CD14-positive monocyte (primary cell): ENCODE measurements at regions not wholly inside any gene's neighbourhood (a gene's known extent, or its start where the extent isn't known, plus 50 kb on each side); places are given as distances from the start of the nearest gene placed in this dataset.

ENCODE experiments used
- DNase-seq, 3 donors: peaks; one replicate each; pipeline ENCODE4 v3.0.0-alpha.2; 2011 to 2022
- H2AFZ ChIP-seq: 2 replicates; pipeline ENCODE4 v1.6.0; 2012; ENCODE audit warnings: mild to moderate bottlenecking, low read depth, low read length, inconsistent platforms; ENCODE audit not compliant: insufficient read depth, poor library complexity, severe bottlenecking
- H3K27ac ChIP-seq, 2 donors: 1 replicate in 1 of 2; 2 replicates in 1 of 2; pipeline ENCODE4 v1.5.1; 2012 to 2013; ENCODE audit warnings: low read length in 2 of 2, control low read depth in 1 of 2, inconsistent platforms in 1 of 2, low read depth in 1 of 2, mild to moderate bottlenecking in 1 of 2
- H3K27me3 ChIP-seq, 2 donors: one replicate each; pipeline versions ENCODE4 v1.6.0 to v1.6.1; 2011 to 2013; ENCODE audit warnings: low read length in 2 of 2; ENCODE audit not compliant: control insufficient read depth in 2 of 2, insufficient read depth in 2 of 2
- H3K36me3 ChIP-seq, 2 donors: replicated peaks in 1 of 2; 1 replicate in 1 of 2; 2 replicates in 1 of 2; pipeline versions ENCODE4 v1.5.1 to v1.6.1; 2012 to 2013; ENCODE audit warnings: low read length in 2 of 2, control low read depth in 1 of 2, inconsistent platforms in 1 of 2, mild to moderate bottlenecking in 1 of 2; ENCODE audit not compliant: insufficient read depth in 2 of 2, control insufficient read depth in 1 of 2
- H3K4me1 ChIP-seq, 2 donors: 1 replicate in 1 of 2; 2 replicates in 1 of 2; pipeline versions ENCODE4 v1.5.1 to v1.6.1; 2012 to 2013; ENCODE audit warnings: low read length in 2 of 2, control low read depth in 1 of 2, inconsistent platforms in 1 of 2, mild to moderate bottlenecking in 1 of 2, moderate library complexity in 1 of 2; ENCODE audit not compliant: insufficient read depth in 2 of 2, control insufficient read depth in 1 of 2
- H3K4me2 ChIP-seq: replicated peaks from 2 replicates; pipeline ENCODE3; 2012; ENCODE audit warnings: low read length, moderate library complexity, mild to moderate bottlenecking; ENCODE audit not compliant: poor library complexity, severe bottlenecking; ENCODE audit errors: extremely low read depth
- H3K4me3 ChIP-seq, 3 experiments: fragments of 200-600 bp in 1 of 3; sonication (generic) in 1 of 3; replicated peaks in 1 of 3; 1 replicate in 2 of 3; 2 replicates in 1 of 3; pipeline ENCODE4 v1.5.1; 2011 to 2013; ENCODE audit warnings: low read length in 3 of 3, mild to moderate bottlenecking in 3 of 3, control low read depth in 2 of 3, low read depth in 2 of 3, inconsistent platforms in 1 of 3, moderate library complexity in 1 of 3
- H3K79me2 ChIP-seq: 2 replicates; pipeline ENCODE4 v1.6.0; 2012; ENCODE audit warnings: mild to moderate bottlenecking, control low read depth, inconsistent platforms, low read length, moderate library complexity; ENCODE audit not compliant: insufficient read depth
- H3K9ac ChIP-seq: 2 replicates; pipeline ENCODE4 v1.6.0; 2017; ENCODE audit warnings: low read length, mild to moderate bottlenecking; ENCODE audit not compliant: insufficient read depth, poor library complexity, severe bottlenecking
- H3K9me3 ChIP-seq, 2 donors: replicated peaks in 1 of 2; 1 replicate in 1 of 2; 2 replicates in 1 of 2; pipeline versions ENCODE4 v1.5.1 to v1.6.1; 2012 to 2013; ENCODE audit warnings: low read length in 2 of 2, control low read depth in 1 of 2; ENCODE audit not compliant: control insufficient read depth in 1 of 2, insufficient read depth in 1 of 2
- H4K20me1 ChIP-seq: 2 replicates; pipeline ENCODE4 v1.6.0; 2012; ENCODE audit warnings: mild to moderate bottlenecking, low read length, control low read depth, moderate library complexity; ENCODE audit not compliant: insufficient read depth
- H3K27ac Mint-ChIP-seq, 7 donors: one replicate each; pipeline ENCODE4 v1.8.0; 2020; ENCODE audit warnings: mild to moderate bottlenecking in 7 of 7, mixed read lengths in 7 of 7, moderate library complexity in 6 of 7, inconsistent platforms in 2 of 7
- H3K27me3 Mint-ChIP-seq, 3 donors: one replicate each; pipeline ENCODE4 v1.8.0; 2021 to 2022; ENCODE audit warnings: low read depth in 3 of 3, mild to moderate bottlenecking in 3 of 3, mixed read lengths in 3 of 3, moderate library complexity in 3 of 3, inconsistent platforms in 1 of 3
- H3K36me3 Mint-ChIP-seq, 2 donors: one replicate each; pipeline ENCODE4 v1.8.0; 2020; ENCODE audit warnings: mixed read lengths in 2 of 2, inconsistent platforms in 1 of 2, mild to moderate bottlenecking in 1 of 2
- H3K4me1 Mint-ChIP-seq: one replicate; pipeline ENCODE4 v1.8.0; 2020; ENCODE audit warnings: mild to moderate bottlenecking, mixed read lengths
- H3K4me3 Mint-ChIP-seq, 2 donors: one replicate each; pipeline ENCODE4 v1.8.0; 2020; ENCODE audit warnings: mild to moderate bottlenecking in 2 of 2, mixed read lengths in 2 of 2, moderate library complexity in 1 of 2
- H3K9me3 Mint-ChIP-seq, 7 donors: one replicate each; pipeline ENCODE4 v1.8.0; 2020 to 2022; ENCODE audit warnings: mixed read lengths in 7 of 7, mild to moderate bottlenecking in 6 of 7, moderate library complexity in 6 of 7, inconsistent platforms in 2 of 7
- WGBS: methylation state at CpG from one replicate; pipeline ENCODE4 v1.1.5; 2013; ENCODE audit warnings: missing lambda C conversion rate; ENCODE audit not compliant: insufficient coverage; 5-methylcytosine and 5-hydroxymethylcytosine counted together
- intact Hi-C, 2 donors: fragments of 100-400 bp; cut with micrococcal nuclease; formaldehyde crosslinking; loops; one replicate each; pipeline versions ENCODE4 v1.15.0 to v1.15.1; 2023
- TF ChIP-seq, protein P1 (sequence below): fragments of 200-600 bp; IDR thresholded peaks from one replicate; pipeline ENCODE4 v1.8.0; 2022; ENCODE audit warnings: antibody characterized with exemption, mild to moderate bottlenecking

GRCh38 chr6:156694679-156695078, 82.5 kb upstream of the ARID1B start:
- H2AFZ ChIP-seq: no peak overlapping the region
- H3K9ac ChIP-seq: no peak overlapping the region
- Mint-ChIP-seq H3K4me1 (peaks cover 39% of the 10 kb centered on the region), H3K4me3 (no peak overlapping the region), H3K27me3 (peaks cover 0 to 6% (median 3%) of the 10 kb centered on the region in 3 donors), H3K9me3 (peaks cover 0 to 2% (median 0%) of the 10 kb centered on the region in 7 donors), H3K36me3 (no peaks in the 10 kb centered on the region), H3K27ac (peak overlapping the region in 1 of 7 donors; percentile 50)
- TF ChIP-seq, protein P1, sequence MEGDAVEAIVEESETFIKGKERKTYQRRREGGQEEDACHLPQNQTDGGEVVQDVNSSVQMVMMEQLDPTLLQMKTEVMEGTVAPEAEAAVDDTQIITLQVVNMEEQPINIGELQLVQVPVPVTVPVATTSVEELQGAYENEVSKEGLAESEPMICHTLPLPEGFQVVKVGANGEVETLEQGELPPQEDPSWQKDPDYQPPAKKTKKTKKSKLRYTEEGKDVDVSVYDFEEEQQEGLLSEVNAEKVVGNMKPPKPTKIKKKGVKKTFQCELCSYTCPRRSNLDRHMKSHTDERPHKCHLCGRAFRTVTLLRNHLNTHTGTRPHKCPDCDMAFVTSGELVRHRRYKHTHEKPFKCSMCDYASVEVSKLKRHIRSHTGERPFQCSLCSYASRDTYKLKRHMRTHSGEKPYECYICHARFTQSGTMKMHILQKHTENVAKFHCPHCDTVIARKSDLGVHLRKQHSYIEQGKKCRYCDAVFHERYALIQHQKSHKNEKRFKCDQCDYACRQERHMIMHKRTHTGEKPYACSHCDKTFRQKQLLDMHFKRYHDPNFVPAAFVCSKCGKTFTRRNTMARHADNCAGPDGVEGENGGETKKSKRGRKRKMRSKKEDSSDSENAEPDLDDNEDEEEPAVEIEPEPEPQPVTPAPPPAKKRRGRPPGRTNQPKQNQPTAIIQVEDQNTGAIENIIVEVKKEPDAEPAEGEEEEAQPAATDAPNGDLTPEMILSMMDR: no peak
- intact Hi-C loops: no loop called here
- H3K27me3 ChIP-seq: no peaks in the 10 kb centered on the region
- H3K9me3 ChIP-seq: no peaks in the 10 kb centered on the region
- H3K79me2 ChIP-seq: no peaks in the 10 kb centered on the region
- H3K4me2 ChIP-seq: no peak overlapping the region
- H3K27ac ChIP-seq: no peak overlapping the region
- H3K4me3 ChIP-seq: no peak overlapping the region
- H3K36me3 ChIP-seq: no peaks in the 10 kb centered on the region
- peaks cover 34 to 38% of the 10 kb centered on the region in 2 donors for H3K4me1 ChIP-seq
- H4K20me1 ChIP-seq: no peaks in the 10 kb centered on the region
- no CpG with 5 or more reads among the region's 2 CpGs for WGBS
- DNase-seq: no peak

- Histone ChIP-seq H3K4me1 (peaks cover 24 to 31% of the 10 kb centered on the region in 2 donors), H3K4me3 (no peak overlapping the region), H3K79me2 (no peaks in the 10 kb centered on the region), H4K20me1 (no peaks in the 10 kb centered on the region), H3K27ac (no peak overlapping the region), H3K9me3 (no peaks in the 10 kb centered on the region), H3K9ac (no peak overlapping the region), H2AFZ (no peak overlapping the region), H3K27me3 (no peaks in the 10 kb centered on the region), H3K36me3 (no peaks in the 10 kb centered on the region), H3K4me2 (no peak overlapping the region)
- Mint-ChIP-seq H3K27me3 (peaks cover 2 to 7% (median 6%) of the 10 kb centered on the region in 3 donors), H3K4me3 (no peak overlapping the region), H3K27ac (no peak overlapping the region), H3K36me3 (no peaks in the 10 kb centered on the region), H3K4me1 (peaks cover 29% of the 10 kb centered on the region), H3K9me3 (peaks cover 0 to 2% (median 0%) of the 10 kb centered on the region in 7 donors)
- TF ChIP-seq, protein P1: no peak
- intact Hi-C loops: no loop called here
- WGBS: 81% methylated on average over 4 of the region's 4 CpGs
- DNase-seq: no peak
These were observed 86.2 kb upstream of the ARID1B start for GRCh38 chr6:156691018-156691417.
